Colonic mucosa (tissue), 4 donors: ENCODE measurements at regions not wholly inside any gene's neighbourhood (a gene's known extent, or its start where the extent isn't known, plus 50 kb on each side); places are given as distances from the start of the nearest gene placed in this dataset.

ENCODE experiments used
- DNase-seq: peaks from one replicate; pipeline ENCODE4 v3.0.0-alpha.2; 2020
- H3K27ac ChIP-seq: fragments of 200-600 bp; one replicate; pipeline ENCODE4 v1.8.0; 2021
- H3K27me3 ChIP-seq: fragments of 200-600 bp; one replicate; pipeline ENCODE4 v1.8.0; 2021
- H3K36me3 ChIP-seq: fragments of 200-600 bp; one replicate; pipeline ENCODE4 v1.8.0; 2021
- H3K4me1 ChIP-seq: fragments of 200-600 bp; one replicate; pipeline ENCODE4 v1.8.0; 2021; ENCODE audit warnings: mild to moderate bottlenecking
- H3K4me3 ChIP-seq: fragments of 200-600 bp; one replicate; pipeline ENCODE4 v1.8.0; 2021
- H3K9ac ChIP-seq, 2 donors: one replicate each; pipeline ENCODE4 v1.7.0; 2013; ENCODE audit warnings: control low read depth in 2 of 2, low read depth in 2 of 2, low read length in 2 of 2
- H3K9me3 ChIP-seq: fragments of 200-600 bp; one replicate; pipeline ENCODE4 v1.8.0; 2021
- CTCF ChIP-seq: fragments of 200-600 bp; IDR thresholded peaks from one replicate; pipeline ENCODE4 v1.8.0; 2022; ENCODE audit warnings: antibody characterized with exemption, mild to moderate bottlenecking
- intact Hi-C: fragments of 100-400 bp; cut with DNase I; formaldehyde crosslinking; loops from one replicate; pipeline ENCODE4 v1.14.1; 2022
- donor health status: healthy.
- donor health status: DM: no; HTN: no; CAD: no.
- donor health status: DM: no; HTN: no; CAD: no.

GRCh38 chr9:14369011-14369410 is 55.1 kb upstream of the NFIB start:
- Histone ChIP-seq H3K27me3 (no peaks in the 10 kb centered on the region), H3K4me1 (no peaks in the 10 kb centered on the region), H3K4me3 (no peak overlapping the region), H3K9ac (no peak overlapping the region), H3K27ac (no peak overlapping the region), H3K9me3 (no peaks in the 10 kb centered on the region), H3K36me3 (no peaks in the 10 kb centered on the region)
- TF ChIP-seq CTCF = no peak
- intact Hi-C loops = no loop called here
- DNase-seq = no peak

DNA sequence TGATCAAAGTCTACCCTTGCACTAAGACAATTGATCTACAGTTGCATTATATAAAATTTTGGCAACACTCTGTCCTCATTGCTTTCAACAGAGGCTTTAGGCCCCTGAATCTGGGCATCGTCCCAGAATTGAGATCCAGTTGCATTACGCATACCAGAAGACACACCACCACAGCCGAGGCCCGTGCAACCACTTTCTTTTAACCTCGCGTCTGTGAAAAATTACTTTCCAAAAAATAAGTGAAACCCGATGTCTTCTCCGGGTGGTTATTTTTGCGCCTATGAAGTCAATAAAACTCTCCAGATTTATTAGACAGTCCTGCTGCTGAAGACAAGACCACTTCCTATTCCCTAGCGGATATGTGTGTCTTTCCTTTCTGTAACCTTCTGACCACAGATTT is 52.1 kb upstream of the NFIB start:
- no peak for TF ChIP-seq CTCF
- Histone ChIP-seq H3K27me3 (no peaks in the 10 kb centered on the region), H3K36me3 (no peaks in the 10 kb centered on the region), H3K27ac (no peak overlapping the region), H3K4me1 (no peaks in the 10 kb centered on the region), H3K4me3 (no peak overlapping the region), H3K9me3 (no peaks in the 10 kb centered on the region), H3K9ac (no peak overlapping the region)
- intact Hi-C loops = no loop called here
- DNase-seq = no peak

- H3K27ac ChIP-seq = no peak overlapping the region
- no peaks in the 10 kb centered on the region for H3K4me1 ChIP-seq
- no peak overlapping the region for H3K9ac ChIP-seq
- intact Hi-C loops = no loop called here
- no peaks in the 10 kb centered on the region for H3K27me3 ChIP-seq
- no peaks in the 10 kb centered on the region for H3K9me3 ChIP-seq
- TF ChIP-seq CTCF = no peak
- no peak for DNase-seq
- H3K36me3 ChIP-seq = no peaks in the 10 kb centered on the region
- no peak overlapping the region for H3K4me3 ChIP-seq
Measured at GRCh38 chr9:14365670-14366069, 51.7 kb upstream of the NFIB start.
